SK-N-SH treated with all-trans-retinoic acid at 6 μM for 48 hours (cell line): ENCODE measurements at regions not wholly inside any gene's neighbourhood (a gene's known extent, or its start where the extent isn't known, plus 50 kb on each side); places are given as distances from the start of the nearest gene placed in this dataset.

Source experiments
- ATAC-seq: fragments of 200-7000 bp; cut with Tn5 transposase; 3 replicates; pipeline ENCODE4 v1.9.1; 2020; ENCODE audit warnings: mild to moderate bottlenecking, moderate library complexity
- ARNTL ChIP-seq: fragments of 450-650 bp; formaldehyde crosslinking; IDR thresholded peaks from 2 replicates; pipeline ENCODE4 v1.5.0; 2020; ENCODE audit warnings: low read depth, mild to moderate bottlenecking, moderate library complexity, borderline replicate concordance
- BACH2 ChIP-seq: fragments of 250-450 bp; sonication (Bioruptor Pico); IDR thresholded peaks from 2 replicates; pipeline ENCODE4 v1.9.0; 2021; ENCODE audit warnings: mild to moderate bottlenecking, borderline replicate concordance
- CSDC2 ChIP-seq: fragments of 250-450 bp; sonication (Bioruptor Pico); IDR thresholded peaks from 2 replicates; pipeline ENCODE4 v1.5.0; 2020; ENCODE audit warnings: mild to moderate bottlenecking, moderate library complexity
- CSRNP3 ChIP-seq: fragments of 250-450 bp; sonication (Bioruptor Pico); IDR thresholded peaks from 2 replicates; pipeline ENCODE4 v1.5.1; 2021; ENCODE audit warnings: mild to moderate bottlenecking, moderate library complexity
- ESRRG ChIP-seq: fragments of 250-450 bp; sonication (Bioruptor Pico); IDR thresholded peaks from 2 replicates; pipeline ENCODE4 v1.6.1; 2021; ENCODE audit warnings: mild to moderate bottlenecking
- GLIS3 ChIP-seq: fragments of 250-450 bp; sonication (Bioruptor Pico); IDR thresholded peaks from 2 replicates; pipeline ENCODE4 v1.5.0; 2020; ENCODE audit warnings: mild to moderate bottlenecking, moderate library complexity
- ISL1 ChIP-seq: fragments of 250-450 bp; sonication (Bioruptor Pico); IDR thresholded peaks from 2 replicates; pipeline ENCODE4 v2.1.2; 2022; ENCODE audit warnings: mild to moderate bottlenecking, moderate library complexity
- OSR1 ChIP-seq: fragments of 250-450 bp; sonication (Bioruptor Pico); IDR thresholded peaks from 2 replicates; pipeline ENCODE4 v1.8.0; 2022; ENCODE audit warnings: moderate library complexity, mild to moderate bottlenecking, inconsistent platforms
- PPARA ChIP-seq: fragments of 250-450 bp; sonication (Bioruptor Pico); IDR thresholded peaks from 2 replicates; pipeline ENCODE4 v1.5.0; 2020; ENCODE audit warnings: mild to moderate bottlenecking, borderline replicate concordance
- RARB ChIP-seq: fragments of 250-450 bp; sonication (Bioruptor Pico); IDR thresholded peaks from 2 replicates; pipeline ENCODE4 v1.8.0; 2021; ENCODE audit warnings: mild to moderate bottlenecking, moderate library complexity
- TOX ChIP-seq: fragments of 250-450 bp; sonication (Bioruptor Pico); IDR thresholded peaks from 2 replicates; pipeline ENCODE4 v1.8.0; 2021; ENCODE audit warnings: mild to moderate bottlenecking, moderate library complexity, borderline replicate concordance
- ZC3H10 ChIP-seq: fragments of 250-450 bp; sonication (Bioruptor Pico); IDR thresholded peaks from 2 replicates; pipeline ENCODE4 v1.5.1; 2021; ENCODE audit warnings: mild to moderate bottlenecking, moderate library complexity
- ZFP3 ChIP-seq: fragments of 250-450 bp; sonication (Bioruptor Pico); IDR thresholded peaks from 2 replicates; pipeline ENCODE4 v1.5.0; 2020; ENCODE audit warnings: mild to moderate bottlenecking, moderate library complexity
- ZFP30 ChIP-seq: fragments of 450-650 bp; formaldehyde crosslinking; IDR thresholded peaks from 2 replicates; pipeline ENCODE4 v1.5.0; 2022; ENCODE audit warnings: mild to moderate bottlenecking, moderate library complexity
- ZNF565 ChIP-seq: fragments of 450-650 bp; formaldehyde crosslinking; conservative IDR thresholded peaks from 2 replicates; pipeline ENCODE4 v1.5.0; 2020; ENCODE audit warnings: low read depth, mild to moderate bottlenecking, moderate library complexity
- ZNF70 ChIP-seq: fragments of 450-650 bp; formaldehyde crosslinking; IDR thresholded peaks from 2 replicates; pipeline ENCODE4 v1.5.0; 2020; ENCODE audit warnings: mild to moderate bottlenecking, moderate library complexity
- ZNF8 ChIP-seq: fragments of 450-650 bp; formaldehyde crosslinking; IDR thresholded peaks from 2 replicates; pipeline ENCODE4 v1.5.0; 2020; ENCODE audit warnings: mild to moderate bottlenecking, moderate library complexity
- TF ChIP-seq, protein P1 (sequence below): fragments of 250-450 bp; sonication (Bioruptor Pico); IDR thresholded peaks from 2 replicates; pipeline ENCODE4 v1.5.1; 2020; ENCODE audit warnings: low read depth, mild to moderate bottlenecking, moderate library complexity
- TF ChIP-seq, protein P2 (sequence below): fragments of 250-450 bp; sonication (Bioruptor Pico); IDR thresholded peaks from 2 replicates; pipeline ENCODE4 v1.8.0; 2021; ENCODE audit warnings: low read depth, mild to moderate bottlenecking, moderate library complexity, borderline replicate concordance
- TF ChIP-seq, protein P3 (sequence below): fragments of 250-450 bp; sonication (Bioruptor Pico); IDR thresholded peaks from 2 replicates; pipeline ENCODE4 v1.5.0; 2020; ENCODE audit warnings: mild to moderate bottlenecking, moderate library complexity

DNA sequence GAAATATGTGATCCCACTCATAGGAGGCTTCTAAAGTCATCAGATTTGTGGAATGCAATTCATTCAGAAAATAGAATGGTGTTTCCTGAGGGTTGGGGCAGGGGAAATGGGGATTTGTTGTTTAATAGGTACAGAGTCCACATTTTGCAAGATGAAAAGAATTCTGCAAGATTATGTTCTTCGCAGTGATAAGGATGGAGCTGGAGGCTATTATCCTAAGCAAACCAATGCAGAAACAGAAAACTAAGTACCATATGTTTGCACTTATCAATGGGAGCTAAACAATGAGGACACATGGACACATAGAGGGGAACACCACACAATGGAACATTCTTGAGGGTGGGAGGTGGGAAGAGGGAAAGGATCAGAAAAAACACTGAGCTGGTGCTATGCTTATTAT, 144.3 kb upstream of the NLGN4X start:
- TF ChIP-seq, protein P1, sequence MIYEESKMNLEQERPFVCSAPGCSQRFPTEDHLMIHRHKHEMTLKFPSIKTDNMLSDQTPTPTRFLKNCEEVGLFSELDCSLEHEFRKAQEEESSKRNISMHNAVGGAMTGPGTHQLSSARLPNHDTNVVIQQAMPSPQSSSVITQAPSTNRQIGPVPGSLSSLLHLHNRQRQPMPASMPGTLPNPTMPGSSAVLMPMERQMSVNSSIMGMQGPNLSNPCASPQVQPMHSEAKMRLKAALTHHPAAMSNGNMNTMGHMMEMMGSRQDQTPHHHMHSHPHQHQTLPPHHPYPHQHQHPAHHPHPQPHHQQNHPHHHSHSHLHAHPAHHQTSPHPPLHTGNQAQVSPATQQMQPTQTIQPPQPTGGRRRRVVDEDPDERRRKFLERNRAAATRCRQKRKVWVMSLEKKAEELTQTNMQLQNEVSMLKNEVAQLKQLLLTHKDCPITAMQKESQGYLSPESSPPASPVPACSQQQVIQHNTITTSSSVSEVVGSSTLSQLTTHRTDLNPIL = no peak
- TF ChIP-seq RARB (CRISPR knock-in tag) (no peak), OSR1 (CRISPR knock-in tag) (no peak), ZFP30 (CRISPR knock-in tag) (no peak), ZNF70 (CRISPR knock-in tag) (no peak), ZC3H10 (CRISPR knock-in tag) (no peak), ESRRG (CRISPR knock-in tag) (no peak), ZNF565 (CRISPR knock-in tag) (no peak), ZFP3 (CRISPR knock-in tag) (no peak), CSRNP3 (no peak), GLIS3 (CRISPR knock-in tag) (no peak), ISL1 (no peak), ARNTL (no peak), BACH2 (no peak), CSDC2 (no peak), ZNF8 (no peak)
- TF ChIP-seq, protein P2, sequence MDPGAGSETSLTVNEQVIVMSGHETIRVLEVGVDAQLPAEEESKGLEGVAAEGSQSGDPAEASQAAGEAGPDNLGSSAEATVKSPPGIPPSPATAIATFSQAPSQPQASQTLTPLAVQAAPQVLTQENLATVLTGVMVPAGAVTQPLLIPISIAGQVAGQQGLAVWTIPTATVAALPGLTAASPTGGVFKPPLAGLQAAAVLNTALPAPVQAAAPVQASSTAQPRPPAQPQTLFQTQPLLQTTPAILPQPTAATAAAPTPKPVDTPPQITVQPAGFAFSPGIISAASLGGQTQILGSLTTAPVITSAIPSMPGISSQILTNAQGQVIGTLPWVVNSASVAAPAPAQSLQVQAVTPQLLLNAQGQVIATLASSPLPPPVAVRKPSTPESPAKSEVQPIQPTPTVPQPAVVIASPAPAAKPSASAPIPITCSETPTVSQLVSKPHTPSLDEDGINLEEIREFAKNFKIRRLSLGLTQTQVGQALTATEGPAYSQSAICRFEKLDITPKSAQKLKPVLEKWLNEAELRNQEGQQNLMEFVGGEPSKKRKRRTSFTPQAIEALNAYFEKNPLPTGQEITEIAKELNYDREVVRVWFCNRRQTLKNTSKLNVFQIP (CRISPR knock-in tag) = no peak
- TF ChIP-seq, protein P3, sequence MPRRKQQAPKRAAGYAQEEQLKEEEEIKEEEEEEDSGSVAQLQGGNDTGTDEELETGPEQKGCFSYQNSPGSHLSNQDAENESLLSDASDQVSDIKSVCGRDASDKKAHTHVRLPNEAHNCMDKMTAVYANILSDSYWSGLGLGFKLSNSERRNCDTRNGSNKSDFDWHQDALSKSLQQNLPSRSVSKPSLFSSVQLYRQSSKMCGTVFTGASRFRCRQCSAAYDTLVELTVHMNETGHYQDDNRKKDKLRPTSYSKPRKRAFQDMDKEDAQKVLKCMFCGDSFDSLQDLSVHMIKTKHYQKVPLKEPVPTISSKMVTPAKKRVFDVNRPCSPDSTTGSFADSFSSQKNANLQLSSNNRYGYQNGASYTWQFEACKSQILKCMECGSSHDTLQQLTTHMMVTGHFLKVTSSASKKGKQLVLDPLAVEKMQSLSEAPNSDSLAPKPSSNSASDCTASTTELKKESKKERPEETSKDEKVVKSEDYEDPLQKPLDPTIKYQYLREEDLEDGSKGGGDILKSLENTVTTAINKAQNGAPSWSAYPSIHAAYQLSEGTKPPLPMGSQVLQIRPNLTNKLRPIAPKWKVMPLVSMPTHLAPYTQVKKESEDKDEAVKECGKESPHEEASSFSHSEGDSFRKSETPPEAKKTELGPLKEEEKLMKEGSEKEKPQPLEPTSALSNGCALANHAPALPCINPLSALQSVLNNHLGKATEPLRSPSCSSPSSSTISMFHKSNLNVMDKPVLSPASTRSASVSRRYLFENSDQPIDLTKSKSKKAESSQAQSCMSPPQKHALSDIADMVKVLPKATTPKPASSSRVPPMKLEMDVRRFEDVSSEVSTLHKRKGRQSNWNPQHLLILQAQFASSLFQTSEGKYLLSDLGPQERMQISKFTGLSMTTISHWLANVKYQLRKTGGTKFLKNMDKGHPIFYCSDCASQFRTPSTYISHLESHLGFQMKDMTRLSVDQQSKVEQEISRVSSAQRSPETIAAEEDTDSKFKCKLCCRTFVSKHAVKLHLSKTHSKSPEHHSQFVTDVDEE (CRISPR knock-in tag) = no peak
- ATAC-seq = no peak

DNA sequence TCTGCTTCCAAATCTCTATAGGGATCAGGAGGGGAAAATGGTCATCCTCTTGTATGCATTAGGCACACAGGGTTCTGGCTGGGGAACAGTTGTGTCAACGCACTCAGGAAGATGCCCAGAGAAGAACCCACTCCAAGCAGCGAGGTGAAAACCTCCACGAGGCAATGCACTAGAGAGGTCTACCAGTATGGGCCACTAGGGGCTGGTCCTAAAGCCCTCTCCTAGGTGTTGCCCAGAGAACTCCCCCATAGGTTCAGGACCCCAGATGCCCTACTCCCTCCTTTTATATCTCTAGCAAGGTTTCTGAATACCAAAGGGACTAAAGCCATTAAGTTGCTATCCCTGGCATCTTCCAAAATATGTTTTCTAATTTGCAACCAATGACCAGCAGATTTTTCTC, 142.7 kb upstream of the NLGN4X start:
- no peak for ATAC-seq
- TF ChIP-seq CSDC2 = no peak
- no peak for TF ChIP-seq CSRNP3
- no peak for TF ChIP-seq TOX (CRISPR knock-in tag)
- TF ChIP-seq ZNF70 (CRISPR knock-in tag) = no peak
- TF ChIP-seq RARB (CRISPR knock-in tag) = no peak
- no peak for TF ChIP-seq OSR1 (CRISPR knock-in tag)

- no peak for ATAC-seq
- TF ChIP-seq ZFP3 (CRISPR knock-in tag) = no peak
- no peak for TF ChIP-seq ZNF70 (CRISPR knock-in tag)
- no peak for TF ChIP-seq PPARA (CRISPR knock-in tag)
- no peak for TF ChIP-seq BACH2
- no peak for TF ChIP-seq RARB (CRISPR knock-in tag)
- TF ChIP-seq TOX (CRISPR knock-in tag) = no peak
- TF ChIP-seq GLIS3 (CRISPR knock-in tag) = no peak
- TF ChIP-seq ZNF565 (CRISPR knock-in tag) = no peak
- TF ChIP-seq CSRNP3 = no peak
- TF ChIP-seq ARNTL = no peak
- TF ChIP-seq, protein P1 = no peak
- TF ChIP-seq, all 23 proteins: peak for 0
Measured at GRCh38 chrX:6363188-6363587, 134.5 kb upstream of the NLGN4X start.
